Fibroblast of the aortic adventitia (primary cell): ENCODE measurements at regions not wholly inside any gene's neighbourhood (a gene's known extent, or its start where the extent isn't known, plus 50 kb on each side); places are given as distances from the start of the nearest gene placed in this dataset.
A peak's percentile ranks its signal among the peaks of the same experiment; 100 is the strongest.

Experiments used
- DNase-seq: peaks from one replicate; pipeline ENCODE4 v3.0.0-alpha.2; 2010; ENCODE audit warnings: low read depth
- H3K4me3 ChIP-seq: 2 replicates; pipeline ENCODE4 v1.5.1; 2011; ENCODE audit warnings: low read depth, mild to moderate bottlenecking, control low read depth, low read length, moderate library complexity
- TF ChIP-seq, protein P1 (sequence below): IDR thresholded peaks from 2 replicates; pipeline ENCODE4 v1.5.1; 2011; ENCODE audit warnings: mild to moderate bottlenecking, low read length, control low read depth, inconsistent platforms; ENCODE audit not compliant: insufficient read depth

DNA sequence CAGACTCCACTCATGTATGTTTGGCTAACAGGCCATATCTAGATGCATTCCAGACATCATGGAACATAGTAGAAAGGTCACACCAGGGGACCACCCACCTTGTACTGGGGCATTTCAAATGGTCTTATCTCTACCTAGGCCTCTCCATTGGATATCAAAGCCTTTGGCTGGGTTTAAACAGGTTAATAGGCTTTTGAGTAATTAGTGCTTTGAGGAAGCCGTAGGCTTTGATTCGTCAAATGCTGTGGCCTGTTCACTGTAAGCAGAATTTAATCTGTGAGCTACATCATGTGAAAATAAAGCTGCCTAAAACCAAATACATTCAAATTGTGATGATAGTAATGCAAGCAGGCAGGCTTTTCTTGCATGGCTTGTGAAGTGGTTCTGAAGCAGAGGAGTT is 129.5 kb downstream of the ST8SIA2 start:
- DNase-seq: no peak
- H3K4me3 ChIP-seq: no peak overlapping the region

DNA sequence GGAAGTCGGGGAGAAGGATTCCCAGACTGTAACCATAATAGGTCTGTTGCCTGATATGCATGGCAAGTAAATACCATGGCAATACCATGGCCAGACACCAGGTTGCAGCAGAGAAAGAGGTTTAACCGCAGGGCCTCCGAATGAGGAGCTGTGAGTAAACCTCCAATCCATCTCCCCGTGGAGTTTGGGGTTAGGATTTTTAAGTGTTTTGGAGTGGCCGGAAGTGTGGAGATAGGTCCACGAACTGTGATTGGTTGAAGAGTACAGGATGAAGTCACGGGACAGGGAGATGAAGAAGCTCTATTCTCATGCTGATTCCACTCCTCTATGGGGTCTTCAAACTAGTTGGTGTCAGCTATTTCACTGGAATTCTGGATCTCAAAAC is 127.9 kb downstream of the ST8SIA2 start:
- TF ChIP-seq, protein P1, sequence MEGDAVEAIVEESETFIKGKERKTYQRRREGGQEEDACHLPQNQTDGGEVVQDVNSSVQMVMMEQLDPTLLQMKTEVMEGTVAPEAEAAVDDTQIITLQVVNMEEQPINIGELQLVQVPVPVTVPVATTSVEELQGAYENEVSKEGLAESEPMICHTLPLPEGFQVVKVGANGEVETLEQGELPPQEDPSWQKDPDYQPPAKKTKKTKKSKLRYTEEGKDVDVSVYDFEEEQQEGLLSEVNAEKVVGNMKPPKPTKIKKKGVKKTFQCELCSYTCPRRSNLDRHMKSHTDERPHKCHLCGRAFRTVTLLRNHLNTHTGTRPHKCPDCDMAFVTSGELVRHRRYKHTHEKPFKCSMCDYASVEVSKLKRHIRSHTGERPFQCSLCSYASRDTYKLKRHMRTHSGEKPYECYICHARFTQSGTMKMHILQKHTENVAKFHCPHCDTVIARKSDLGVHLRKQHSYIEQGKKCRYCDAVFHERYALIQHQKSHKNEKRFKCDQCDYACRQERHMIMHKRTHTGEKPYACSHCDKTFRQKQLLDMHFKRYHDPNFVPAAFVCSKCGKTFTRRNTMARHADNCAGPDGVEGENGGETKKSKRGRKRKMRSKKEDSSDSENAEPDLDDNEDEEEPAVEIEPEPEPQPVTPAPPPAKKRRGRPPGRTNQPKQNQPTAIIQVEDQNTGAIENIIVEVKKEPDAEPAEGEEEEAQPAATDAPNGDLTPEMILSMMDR: peak; percentile 59
- DNase-seq: peak; percentile 74
- H3K4me3 ChIP-seq: no peak overlapping the region

More for the DNA sequence above, 129.5 kb downstream of the ST8SIA2 start:
- TF ChIP-seq, protein P1: no peak

GRCh38 chr15:92520914-92521623 is 127.4 kb downstream of the ST8SIA2 start:
- TF ChIP-seq, protein P1: no peak
- H3K4me3 ChIP-seq: no peak overlapping the region
- DNase-seq: no peak

DNA sequence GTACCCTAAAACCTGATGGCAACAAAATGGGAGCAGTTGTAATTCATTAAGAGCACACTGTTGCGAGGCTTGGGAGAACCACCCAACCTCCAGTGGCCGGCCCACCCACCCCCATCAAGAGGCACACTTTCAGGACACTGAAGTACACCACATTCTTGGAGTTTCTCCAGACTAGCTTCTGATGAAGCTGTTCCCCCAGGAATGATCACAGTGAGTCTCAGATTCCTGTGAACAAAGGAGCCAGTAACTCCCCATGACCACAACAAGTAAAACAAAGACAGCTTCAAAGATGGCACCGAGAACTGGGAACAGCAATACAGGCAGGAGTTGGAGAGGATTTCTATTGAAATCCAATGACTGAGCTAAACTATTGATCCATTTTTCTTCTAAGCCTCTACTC is 126.0 kb downstream of the ST8SIA2 start:
- no peak overlapping the region for H3K4me3 ChIP-seq
- TF ChIP-seq, protein P1: no peak
- no peak for DNase-seq
